ENCODE measurements at regions not wholly inside any gene's neighbourhood (a gene's known extent, or its start where the extent isn't known, plus 50 kb on each side); places are given as distances from the start of the nearest gene placed in this dataset.

GRCh38 chr7:128174386-128174785 is 66.7 kb upstream of the LEP start:
- H3K4me1 ChIP-seq (ENCODE audit: control insufficient read depth, insufficient read depth, low read length): no peaks in the 10 kb centered on the region
- 65% methylated on average over 11 of the region's 11 CpGs for WGBS (ENCODE audit: insufficient coverage, insufficient replicate concordance, low lambda C conversion rate, missing lambda C conversion rate)
- ChIA-PET POLR2A (no interaction called here), SMC1A (ENCODE audit: uncharacterized antibody, unreplicated experiment) (no interaction called here), RAD21 (ENCODE audit: unreplicated experiment) (no interaction called here), CTCF (no interaction called here)
- peaks cover 0 to 5% of the 10 kb centered on the region in 2 experiments; a peak in 3 of 4 replicates for H3K27me3 ChIP-seq (replicated peaks in 1 of 2; ENCODE audit: control insufficient read depth in 2 of 2, insufficient read depth in 2 of 2, low read length in 1 of 2)
- H4K20me1 ChIP-seq (ENCODE audit: control insufficient read depth, insufficient read depth): no peaks in the 10 kb centered on the region
- in situ Hi-C loops (cut with MboI): no loop called here
- no peaks in the 10 kb centered on the region for H3K9me3 ChIP-seq (replicated peaks; ENCODE audit: control insufficient read depth, insufficient read depth, low read length)
- intact Hi-C loops (cut with micrococcal nuclease; ENCODE audit: unreplicated experiment): no loop called here
- no peak overlapping the region for H3K27ac ChIP-seq (ENCODE audit: control insufficient read depth, insufficient read depth)
- no peak for ATAC-seq
- H2AFZ ChIP-seq (ENCODE audit: control insufficient read depth, low read depth, low read length): no peak overlapping the region
- H3K4me2 ChIP-seq (ENCODE audit: control insufficient read depth, insufficient read depth): no peak overlapping the region
- no peak for FAIRE-seq
- DNase-seq (ENCODE audit: low read depth, low spot score): no peak
- no peak for TF ChIP-seq ATF7 (IDR thresholded peaks at IDR 0.05; ENCODE audit: low read depth)
- no peaks in the 10 kb centered on the region for H3K36me3 ChIP-seq (ENCODE audit: control insufficient read depth in 2 of 2, insufficient read depth in 2 of 2, low read length in 1 of 2)
- no peaks in the 10 kb centered on the region for H3K79me2 ChIP-seq (ENCODE audit: control insufficient read depth, insufficient read depth, low read length)
- H3K4me3 ChIP-seq: no peak overlapping the region
- no peak overlapping the region for H3K9ac ChIP-seq (ENCODE audit: control insufficient read depth, insufficient read depth, low read length)
- no TSS peak for BruUV-seq (replicated peaks)

- H2AFZ ChIP-seq (ENCODE audit: control insufficient read depth, low read depth, low read length): no peak overlapping the region
- no peaks in the 10 kb centered on the region for H3K4me1 ChIP-seq (ENCODE audit: control insufficient read depth, insufficient read depth, low read length)
- no peak; the same call in 2 of the 3 replicates for ATAC-seq
- intact Hi-C loops (cut with micrococcal nuclease; ENCODE audit: unreplicated experiment) (no loop called here), in situ Hi-C loops (cut with MboI) (no loop called here)
- DNase-seq (ENCODE audit: low read depth, low spot score): no peak
- ChIA-PET CTCF (interaction anchor here (0.6 to 1.4 kb wide), 2 partner anchors 34 to 182 kb away, joined by 3 to 4 read pairs; no protein-coding TSS in a partner anchor), POLR2A (no interaction called here), RAD21 (ENCODE audit: unreplicated experiment) (interaction anchor here (0.6 kb wide), 1 partner anchor 152 kb away, joined by 4 read pairs; no protein-coding TSS in a partner anchor), SMC1A (ENCODE audit: uncharacterized antibody, unreplicated experiment) (interaction anchor here (1.2 kb wide), 1 partner anchor 16 kb away, joined by 3 read pairs; no protein-coding TSS in a partner anchor)
- H3K79me2 ChIP-seq (ENCODE audit: control insufficient read depth, insufficient read depth, low read length): no peaks in the 10 kb centered on the region
- H3K4me3 ChIP-seq: no peak overlapping the region
- no peak overlapping the region for H3K4me2 ChIP-seq (ENCODE audit: control insufficient read depth, insufficient read depth)
- peaks cover 2 to 4% of the 10 kb centered on the region in 2 experiments; a peak in 2 of 4 replicates for H3K27me3 ChIP-seq (replicated peaks in 1 of 2; ENCODE audit: control insufficient read depth in 2 of 2, insufficient read depth in 2 of 2, low read length in 1 of 2)
- no peak for FAIRE-seq
- WGBS (ENCODE audit: insufficient coverage, insufficient replicate concordance, low lambda C conversion rate, missing lambda C conversion rate): 30% methylated on average over 7 of the region's 7 CpGs
- H3K36me3 ChIP-seq (ENCODE audit: control insufficient read depth in 2 of 2, insufficient read depth in 2 of 2, low read length in 1 of 2): no peaks in the 10 kb centered on the region
- H3K27ac ChIP-seq (ENCODE audit: control insufficient read depth, insufficient read depth): no peak overlapping the region
- H3K9ac ChIP-seq (ENCODE audit: control insufficient read depth, insufficient read depth, low read length): no peak overlapping the region
- no TSS peak for BruUV-seq (replicated peaks)
- no peaks in the 10 kb centered on the region for H3K9me3 ChIP-seq (replicated peaks; ENCODE audit: control insufficient read depth, insufficient read depth, low read length)
- H4K20me1 ChIP-seq (ENCODE audit: control insufficient read depth, insufficient read depth): no peaks in the 10 kb centered on the region
- no peak for TF ChIP-seq PAX5 (IDR thresholded peaks at IDR 0.05; ENCODE audit: borderline replicate concordance, low read depth, low read length)
- TF ChIP-seq RUNX3 (IDR thresholded peaks at IDR 0.05; ENCODE audit: low read length): no peak
- TF ChIP-seq YY1 (IDR thresholded peaks at IDR 0.05; ENCODE audit: low read depth, low read length): no peak
- TF ChIP-seq ZNF622 (IDR thresholded peaks at IDR 0.05): no peak
- no peak for TF ChIP-seq RELB (IDR thresholded peaks at IDR 0.05; ENCODE audit: low read depth)
- no peak for TF ChIP-seq PML (IDR thresholded peaks at IDR 0.05; ENCODE audit: low read length)
- no peak for TF ChIP-seq POLR2AphosphoS5 (IDR thresholded peaks at IDR 0.05; ENCODE audit: low read length)
- TF ChIP-seq TBL1XR1 (IDR thresholded peaks at IDR 0.05; ENCODE audit: low read depth, low read length): no peak
- TF ChIP-seq KDM1A (IDR thresholded peaks at IDR 0.05; ENCODE audit: borderline replicate concordance): no peak
- no peak for TF ChIP-seq FOXK2 (IDR thresholded peaks at IDR 0.05)
- TF ChIP-seq E2F8 (IDR thresholded peaks at IDR 0.05; ENCODE audit: low read depth, partially characterized antibody): no peak
- no peak for TF ChIP-seq E2F4 (IDR thresholded peaks at IDR 0.05; ENCODE audit: low read depth, low read length)
Measured at GRCh38 chr7:128176696-128177095, 64.4 kb upstream of the LEP start.
